HG03095 (cell line): ENCODE measurements at regions not wholly inside any gene's neighbourhood (a gene's known extent, or its start where the extent isn't known, plus 50 kb on each side); places are given as distances from the start of the nearest gene placed in this dataset.

Source experiments
- ATAC-seq: cut with Tn5 transposase; IDR thresholded peaks from one replicate; pipeline ENCODE4 v1.9.1; 2021; ENCODE audit warnings: moderate library complexity; ENCODE audit not compliant: unreplicated experiment

DNA sequence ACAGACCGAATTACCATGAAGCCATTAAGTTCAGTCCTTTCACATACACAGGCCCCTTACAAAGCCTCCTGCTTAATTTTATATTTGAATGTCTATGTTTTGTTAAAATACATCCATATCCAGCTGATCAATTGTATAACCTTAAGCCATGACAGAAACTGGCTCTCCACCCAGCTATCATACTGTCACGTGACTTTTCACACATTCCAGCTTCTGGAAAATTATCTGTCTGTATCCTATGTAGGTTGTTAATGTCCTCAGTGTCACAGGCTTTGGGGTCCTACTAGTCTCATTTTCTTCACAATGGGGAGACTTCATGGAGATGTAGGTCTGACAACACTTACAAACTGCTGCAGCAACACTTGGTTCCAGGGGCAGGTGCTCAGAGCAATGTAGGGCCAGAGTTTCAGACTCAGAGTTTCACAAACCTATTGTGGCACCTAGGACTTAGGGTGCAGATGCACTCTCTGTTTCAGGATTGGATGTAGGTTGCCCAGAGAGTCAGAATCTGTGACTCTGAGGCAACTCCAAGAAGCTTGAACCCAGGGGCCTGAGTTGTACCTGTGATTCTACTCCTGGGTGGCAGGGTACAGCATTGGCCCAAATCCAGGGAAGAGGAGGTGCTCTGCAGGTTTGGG, 69.6 kb upstream of the PCDH20 start:
- ATAC-seq: no peak

DNA sequence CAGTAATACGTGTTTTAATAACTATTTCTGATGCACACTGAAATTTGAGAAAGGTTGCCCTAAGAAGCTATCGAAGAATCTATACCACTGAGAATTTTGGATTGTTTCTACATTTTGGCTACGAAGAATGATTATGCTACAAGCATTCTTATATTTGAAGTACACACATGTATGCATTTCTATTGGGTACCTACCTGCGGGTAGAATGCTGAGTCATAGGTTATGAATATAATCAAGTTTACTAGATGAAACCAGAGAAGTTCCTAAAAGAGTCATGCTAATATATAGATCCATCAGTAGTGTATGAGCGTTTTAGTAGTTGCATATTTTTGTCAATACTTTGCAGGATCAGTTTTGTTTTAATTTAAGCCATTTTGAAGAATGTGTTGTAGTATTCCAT, 62.0 kb upstream of the PCDH20 start:
- no peak for ATAC-seq

DNA sequence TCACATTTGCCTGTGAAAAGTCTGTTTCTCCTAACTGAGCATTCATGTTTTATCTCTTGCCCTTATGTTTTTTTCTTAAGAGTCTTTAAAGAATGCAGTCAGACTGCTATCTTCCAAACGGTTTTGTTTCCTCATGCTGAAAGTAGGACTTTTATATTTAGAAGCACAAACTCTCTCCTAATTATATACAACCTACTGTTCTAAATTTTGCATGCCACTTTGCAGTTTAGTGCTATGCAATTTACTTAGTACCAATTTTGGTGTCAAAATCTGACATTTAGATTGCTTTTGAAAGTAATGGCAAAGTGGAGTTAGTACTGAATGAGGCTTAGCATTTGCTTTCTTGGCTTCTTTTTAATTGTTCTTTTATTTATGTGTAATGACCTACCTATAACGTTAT, 55.1 kb upstream of the PCDH20 start:
- no peak for ATAC-seq

DNA sequence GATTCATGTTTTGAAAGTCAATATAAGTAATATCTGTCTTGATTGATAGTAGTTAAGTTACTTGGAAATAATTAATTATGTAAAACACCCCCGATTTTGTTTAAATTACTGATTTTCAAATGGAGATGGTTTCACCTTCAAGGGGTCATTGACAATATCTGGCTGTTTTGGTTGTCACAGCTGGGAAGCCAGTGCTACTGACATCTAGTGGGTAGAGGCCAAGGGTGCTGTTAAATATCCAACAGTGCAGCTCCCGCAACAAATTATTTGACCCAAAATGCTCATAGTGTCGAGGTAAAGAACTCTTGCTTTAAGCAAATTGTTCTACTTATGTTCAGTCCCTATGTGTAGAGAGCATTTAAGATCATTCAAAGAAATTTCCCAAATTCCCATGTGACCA, 50.6 kb upstream of the PCDH20 start:
- no peak for ATAC-seq
